Endodermal cell (in vitro differentiated cells): ENCODE measurements at regions not wholly inside any gene's neighbourhood (a gene's known extent, or its start where the extent isn't known, plus 50 kb on each side); places are given as distances from the start of the nearest gene placed in this dataset.

Experiments
- DNase-seq: peaks from one replicate; pipeline ENCODE4 v3.0.0-alpha.2; 2017
- H3K27ac ChIP-seq: 2 replicates; pipeline ENCODE4 v1.5.1; 2013; ENCODE audit warnings: mild to moderate bottlenecking, low read depth, low read length, moderate library complexity
- H3K27me3 ChIP-seq: 2 replicates; pipeline ENCODE4 v1.6.1; 2013; ENCODE audit warnings: mild to moderate bottlenecking, low read length, moderate library complexity; ENCODE audit not compliant: insufficient read depth, control insufficient read depth, poor library complexity, severe bottlenecking
- H3K36me3 ChIP-seq: 2 replicates; pipeline ENCODE4 v1.7.0; 2013; ENCODE audit warnings: mild to moderate bottlenecking, low read length, moderate library complexity; ENCODE audit not compliant: control insufficient read depth, insufficient read depth
- H3K4me1 ChIP-seq: one replicate; pipeline ENCODE4 v1.7.0; 2013; ENCODE audit warnings: low read length; ENCODE audit not compliant: control insufficient read depth, insufficient read depth
- H3K4me3 ChIP-seq: 2 replicates; pipeline ENCODE4 v1.5.1; 2013; ENCODE audit warnings: mild to moderate bottlenecking, low read length, moderate library complexity
- H3K9ac ChIP-seq: 2 replicates; pipeline ENCODE4 v1.6.1; 2013; ENCODE audit warnings: mild to moderate bottlenecking, low read length, moderate library complexity; ENCODE audit not compliant: poor library complexity, severe bottlenecking; ENCODE audit errors: extremely low read depth
- H3K9me3 ChIP-seq: 2 replicates; pipeline ENCODE4 v1.6.1; 2013; ENCODE audit warnings: mild to moderate bottlenecking, low read length, moderate library complexity; ENCODE audit not compliant: control insufficient read depth
- H3K27ac Mint-ChIP-seq: 2 replicates; pipeline ENCODE4 v1.8.0; 2020; ENCODE audit warnings: mixed read lengths
- H3K27me3 Mint-ChIP-seq: 2 replicates; pipeline ENCODE4 v1.8.0; 2021; ENCODE audit warnings: mild to moderate bottlenecking, mixed read lengths; ENCODE audit not compliant: insufficient read depth
- H3K36me3 Mint-ChIP-seq: 2 replicates; pipeline ENCODE4 v1.8.0; 2020; ENCODE audit warnings: low read depth, mixed read lengths
- H3K4me1 Mint-ChIP-seq: 2 replicates; pipeline ENCODE4 v1.8.0; 2020; ENCODE audit warnings: mixed read lengths
- H3K4me3 Mint-ChIP-seq: 2 replicates; pipeline ENCODE4 v1.8.0; 2020; ENCODE audit warnings: mild to moderate bottlenecking, moderate library complexity, mixed read lengths
- H3K9me3 Mint-ChIP-seq: 2 replicates; pipeline ENCODE4 v1.8.0; 2020; ENCODE audit warnings: mild to moderate bottlenecking, mixed read lengths
- CTCF ChIP-seq: fragments of 200-600 bp; sonication (generic); conservative IDR thresholded peaks from 2 replicates; pipeline ENCODE4 v1.5.0; 2021; ENCODE audit warnings: antibody characterized with exemption, mild to moderate bottlenecking
- WGBS, 2 experiments: methylation state at CpG; one replicate each; pipeline versions ENCODE4 v1.1.5 to v1.1.7; 2013; ENCODE audit warnings: missing lambda C conversion rate in 2 of 2, mixed read lengths in 1 of 2; ENCODE audit not compliant: insufficient coverage in 1 of 2, insufficient read length in 1 of 2; 5-methylcytosine and 5-hydroxymethylcytosine counted together

DNA sequence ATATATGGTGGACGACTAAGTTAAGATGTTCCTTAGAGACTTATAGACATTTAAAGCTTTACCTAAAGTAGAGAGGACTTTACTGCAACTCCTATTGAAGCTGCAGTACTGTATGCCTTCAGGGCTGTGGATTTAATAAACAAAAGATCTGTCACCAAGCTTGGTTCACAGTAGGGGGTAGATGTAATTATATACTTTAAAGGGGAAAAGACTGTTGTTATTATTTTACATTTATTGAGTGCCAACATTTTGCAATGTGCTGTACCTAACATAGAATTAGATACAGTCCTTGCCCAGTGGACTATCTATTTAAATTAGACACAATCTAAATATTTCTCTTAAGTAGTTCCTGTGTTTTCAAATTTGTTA, 67.2 kb downstream of the SLIT2 start:
- H3K27me3 ChIP-seq = peaks cover 21% of the 10 kb centered on the region
- peaks cover 36% of the 10 kb centered on the region for H3K27me3 Mint-ChIP-seq
- no peak overlapping the region for H3K4me3 ChIP-seq
- no peaks in the 10 kb centered on the region for H3K9me3 ChIP-seq
- H3K27ac Mint-ChIP-seq = no peak overlapping the region
- peak overlapping the region; percentile 91 for H3K27ac ChIP-seq
- H3K36me3 Mint-ChIP-seq = no peaks in the 10 kb centered on the region
- no peaks in the 10 kb centered on the region for H3K36me3 ChIP-seq
- H3K9ac ChIP-seq = no peak overlapping the region
- peaks cover 3% of the 10 kb centered on the region for H3K4me1 Mint-ChIP-seq
- no peaks in the 10 kb centered on the region for H3K4me1 ChIP-seq
- H3K4me3 Mint-ChIP-seq = no peak overlapping the region
- WGBS, 2 experiments = 62% methylated on average over 1 of the region's 1 CpG; no CpG with 5 or more reads in 1 of the 2 experiments
- no peaks in the 10 kb centered on the region for H3K9me3 Mint-ChIP-seq
- no peak for DNase-seq
- TF ChIP-seq CTCF = no peak

DNA sequence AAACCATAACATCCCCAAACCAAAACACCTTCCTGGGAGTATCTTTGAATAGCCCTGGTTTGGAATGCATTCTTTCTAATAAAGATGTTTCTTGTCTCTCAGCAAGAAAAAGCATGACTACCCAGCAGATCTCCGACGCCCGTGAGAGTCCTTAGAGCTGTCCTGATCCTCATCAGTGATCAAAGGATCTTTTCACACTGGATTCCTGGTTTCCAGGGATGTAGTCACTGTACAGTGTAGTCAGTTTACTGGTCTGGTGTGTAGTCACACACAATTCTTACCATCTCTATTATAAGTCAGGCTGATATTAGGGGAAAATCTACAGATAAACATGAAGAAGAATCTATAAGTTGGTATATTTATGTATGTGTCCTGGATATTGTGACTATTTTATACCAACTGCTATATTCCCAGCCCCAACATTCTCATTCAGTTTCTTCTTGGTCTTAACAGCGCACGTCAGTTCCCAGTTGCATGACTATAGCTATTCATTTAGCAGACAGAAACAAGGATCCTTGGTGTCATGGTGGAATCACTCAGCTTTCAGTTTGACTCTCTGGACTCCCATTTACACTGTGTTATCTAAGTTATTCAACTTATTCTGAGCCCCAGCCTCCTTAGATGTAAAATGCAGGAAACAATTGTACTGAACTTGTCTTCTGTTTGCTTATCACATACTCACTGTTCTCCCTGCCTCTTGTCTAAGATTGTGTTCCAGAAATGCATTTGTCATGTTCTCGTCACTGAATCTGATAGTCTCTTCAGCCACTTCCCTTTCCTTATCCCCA, 68.3 kb downstream of the SLIT2 start:
- Mint-ChIP-seq H3K36me3 (no peaks in the 10 kb centered on the region), H3K4me1 (peaks cover 3% of the 10 kb centered on the region), H3K4me3 (no peak overlapping the region), H3K27me3 (peaks cover 34% of the 10 kb centered on the region), H3K27ac (no peak overlapping the region), H3K9me3 (no peaks in the 10 kb centered on the region)
- Histone ChIP-seq H3K27me3 (peaks cover 21% of the 10 kb centered on the region), H3K4me3 (no peak overlapping the region), H3K4me1 (no peaks in the 10 kb centered on the region), H3K9me3 (no peaks in the 10 kb centered on the region), H3K9ac (no peak overlapping the region), H3K27ac (peak overlapping the region; percentile 12), H3K36me3 (no peaks in the 10 kb centered on the region)
- DNase-seq = no peak
- 93 to 94% methylated on average over 3 to 6 of the region's 6 CpGs for WGBS, 2 experiments
- no peak for TF ChIP-seq CTCF

GRCh38 chr4:20323991-20324390, 72.3 kb downstream of the SLIT2 start:
- no peak overlapping the region for H3K27ac Mint-ChIP-seq
- Histone ChIP-seq H3K36me3 (no peaks in the 10 kb centered on the region), H3K27ac (no peak overlapping the region), H3K9me3 (no peaks in the 10 kb centered on the region), H3K4me3 (no peak overlapping the region), H3K4me1 (no peaks in the 10 kb centered on the region), H3K27me3 (peaks cover 6% of the 10 kb centered on the region), H3K9ac (no peak overlapping the region)
- DNase-seq = no peak
- peaks cover 18% of the 10 kb centered on the region for H3K27me3 Mint-ChIP-seq
- 94% methylated on average over 5 to 6 of the region's 6 CpGs for WGBS, 2 experiments
- no peaks in the 10 kb centered on the region for H3K9me3 Mint-ChIP-seq
- no peak overlapping the region for H3K4me3 Mint-ChIP-seq
- no peak for TF ChIP-seq CTCF
- no peaks in the 10 kb centered on the region for H3K36me3 Mint-ChIP-seq
- no peaks in the 10 kb centered on the region for H3K4me1 Mint-ChIP-seq
